Right hindlimb (tissue), 1 donor: ENCODE measurements at regions not wholly inside any gene's neighbourhood (a gene's known extent, or its start where the extent isn't known, plus 50 kb on each side); places are given as distances from the start of the nearest gene placed in this dataset.
"Not testable (repeated sequence)": the region's sequence is repeated elsewhere in the genome, so short reads cannot be mapped to it uniquely, and the experiment has no call there.

Experiments used
- DNase-seq: peaks from one replicate; pipeline ENCODE4 v3.0.0-alpha.2; 2018

DNA sequence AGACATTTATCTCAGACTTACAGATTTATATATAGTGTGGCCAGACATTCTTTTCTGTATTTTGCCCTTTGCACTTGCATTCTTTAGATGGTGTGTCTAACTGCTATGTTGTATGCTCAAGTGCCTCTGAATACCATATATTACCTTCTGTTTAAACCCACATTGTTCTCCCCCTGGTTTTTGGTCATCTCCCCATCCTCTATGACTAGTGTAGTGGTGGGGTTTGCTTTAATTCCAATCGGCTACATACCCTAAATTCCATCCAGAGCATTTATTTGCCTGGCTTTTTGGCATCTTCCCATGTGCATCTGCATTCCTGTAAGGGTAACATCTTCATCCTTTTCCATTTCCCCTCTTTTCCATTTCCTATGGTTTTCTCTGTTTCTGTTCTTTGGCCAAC is 271.0 kb upstream of the SLC30A5 start:
- no peak for DNase-seq

- no peak for DNase-seq
Observed at GRCh38 chr5:68823301-68823700, 270.5 kb upstream of the SLC30A5 start.

DNA sequence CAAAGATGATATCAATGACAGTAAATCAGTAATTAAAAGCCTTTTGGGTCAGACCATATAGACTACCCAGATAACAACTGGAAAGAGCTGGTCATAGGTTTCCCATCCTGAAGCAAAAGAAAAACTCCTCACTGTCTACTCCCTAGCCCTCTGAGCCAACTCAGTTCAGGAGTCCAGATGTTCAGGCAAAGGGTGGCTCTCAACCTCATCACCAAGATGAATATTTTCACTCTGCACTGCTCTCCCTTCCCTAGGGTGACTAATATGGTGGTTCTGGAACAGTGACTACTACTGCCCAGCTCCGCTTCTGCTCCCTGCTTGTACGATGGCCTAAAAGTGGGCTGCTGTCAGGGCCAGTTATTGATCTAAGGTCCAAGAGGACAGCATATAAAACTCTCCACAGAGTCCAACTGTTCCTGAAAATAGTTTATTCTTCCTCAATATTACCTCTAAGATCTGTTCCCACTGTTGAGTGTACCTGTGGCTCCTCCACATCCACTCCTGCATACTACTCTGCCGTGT is 263.4 kb upstream of the SLC30A5 start:
- DNase-seq, result no peak

GRCh38 chr5:68834491-68834981 is 259.3 kb upstream of the SLC30A5 start:
- no peak for DNase-seq

DNA sequence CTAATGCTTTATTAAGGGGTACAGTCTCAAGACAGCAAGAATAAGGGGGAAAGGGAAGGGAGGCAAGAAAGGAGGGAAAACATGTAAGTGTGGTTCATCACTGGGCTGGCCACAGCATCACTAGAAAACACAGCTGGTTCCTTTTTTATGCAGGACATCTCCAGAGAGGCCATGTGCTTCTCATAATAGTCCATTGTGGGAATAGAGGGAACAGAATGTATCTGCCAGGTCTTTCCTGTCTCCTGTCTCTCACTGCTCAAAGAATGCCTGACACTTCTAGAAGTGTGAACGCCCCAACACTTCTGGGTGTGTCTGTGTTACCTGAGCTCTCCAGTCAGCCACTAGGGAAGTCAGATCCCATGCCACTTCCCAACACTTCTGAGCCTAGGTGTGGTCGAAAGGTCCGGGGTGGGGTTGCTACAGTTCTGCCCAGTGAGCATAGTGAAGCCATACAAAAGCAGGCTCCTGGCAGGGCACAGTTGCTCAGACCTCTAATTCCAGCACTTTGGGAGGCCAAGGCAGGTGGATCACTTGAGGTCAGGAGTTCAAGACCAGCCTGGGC is 255.6 kb upstream of the SLC30A5 start:
- DNase-seq, result no peak

DNA sequence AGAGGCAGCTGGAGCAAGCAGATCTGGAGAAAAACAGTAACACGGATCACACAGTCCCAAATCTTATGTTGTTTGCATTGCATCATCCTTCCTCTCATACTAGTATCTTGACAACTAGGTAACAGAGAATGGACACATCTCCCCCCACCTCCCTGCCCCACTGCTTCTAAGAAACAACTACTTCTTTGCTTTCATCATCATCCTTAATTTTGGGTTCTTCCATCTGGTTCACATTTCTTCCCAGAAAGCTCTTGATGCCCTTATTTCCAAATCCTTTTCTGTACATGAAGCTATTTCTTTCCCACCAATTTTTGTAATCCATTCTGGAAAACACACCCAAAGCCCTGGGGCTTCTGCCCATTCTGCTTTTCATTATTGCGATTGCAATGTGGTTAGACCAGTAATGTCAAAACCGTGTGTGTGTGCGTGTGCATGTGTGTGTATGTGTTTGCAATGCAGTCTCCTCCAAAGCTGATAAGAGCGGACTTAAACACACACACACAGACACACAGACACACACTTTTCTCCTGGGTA is 254.7 kb upstream of the SLC30A5 start:
- DNase-seq, result no peak

GRCh38 chr5:68843624-68844364 is 250.0 kb upstream of the SLC30A5 start:
- DNase-seq, result no peak

- DNase-seq, result no peak
Observed at GRCh38 chr5:68845131-68845530, 248.7 kb upstream of the SLC30A5 start.

DNA sequence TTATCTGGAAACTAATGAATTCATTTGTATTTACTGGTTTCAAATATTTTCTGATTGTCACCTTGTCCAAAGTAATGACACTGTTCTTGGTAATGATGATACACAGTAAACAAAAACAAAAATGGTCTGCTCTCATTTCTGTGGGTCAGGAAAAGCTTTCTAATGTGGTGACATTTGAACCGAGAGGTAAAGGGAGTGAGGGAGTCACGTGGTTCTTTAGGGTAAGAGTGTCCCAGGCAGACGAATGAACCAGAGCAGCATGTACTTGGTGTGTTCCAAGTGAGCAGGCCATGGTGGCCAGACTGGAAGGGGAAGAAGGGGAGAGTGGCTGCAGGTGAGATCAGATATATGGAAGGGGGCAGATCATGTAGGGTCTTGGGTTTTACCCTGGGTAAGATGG is 247.0 kb upstream of the SLC30A5 start:
- DNase-seq, result no peak

DNA sequence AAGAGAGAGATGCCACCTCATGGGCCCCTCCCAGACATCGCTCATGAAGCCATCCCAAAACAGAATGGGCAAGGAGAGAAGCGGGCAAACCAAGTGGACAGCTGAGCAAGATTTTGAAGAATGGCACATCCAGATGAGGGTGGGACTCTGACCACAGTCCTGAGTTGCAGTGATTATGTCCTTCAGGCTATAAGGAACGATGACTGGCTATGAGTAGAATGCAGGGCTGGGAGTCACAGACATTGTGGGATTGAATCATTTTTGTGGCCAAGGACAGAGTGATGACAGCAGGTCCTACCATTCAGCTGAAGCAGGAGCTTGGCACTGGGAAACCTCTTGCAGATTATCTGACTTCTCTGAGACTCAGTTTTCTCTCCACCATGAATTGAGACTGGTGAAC is 245.7 kb upstream of the SLC30A5 start:
- DNase-seq, result no peak

DNA sequence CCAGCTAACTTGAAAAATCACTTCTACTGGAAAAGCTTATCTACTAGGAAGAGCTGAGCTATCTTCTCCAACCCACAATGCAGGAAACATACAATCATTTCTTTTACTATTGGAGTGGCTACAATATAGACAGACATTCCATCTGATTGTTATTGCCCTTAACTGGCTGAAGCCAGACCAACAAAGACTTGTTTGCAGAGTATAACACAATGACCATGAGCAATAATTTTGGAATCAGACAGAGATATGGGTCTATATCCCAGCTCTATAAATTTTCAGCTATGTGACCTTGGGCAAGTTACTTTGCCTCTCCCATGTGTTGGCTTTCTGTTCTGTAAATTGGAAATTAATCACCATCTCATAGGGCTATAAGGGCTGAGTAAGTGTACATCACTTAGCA is 244.7 kb upstream of the SLC30A5 start:
- no peak for DNase-seq

DNA sequence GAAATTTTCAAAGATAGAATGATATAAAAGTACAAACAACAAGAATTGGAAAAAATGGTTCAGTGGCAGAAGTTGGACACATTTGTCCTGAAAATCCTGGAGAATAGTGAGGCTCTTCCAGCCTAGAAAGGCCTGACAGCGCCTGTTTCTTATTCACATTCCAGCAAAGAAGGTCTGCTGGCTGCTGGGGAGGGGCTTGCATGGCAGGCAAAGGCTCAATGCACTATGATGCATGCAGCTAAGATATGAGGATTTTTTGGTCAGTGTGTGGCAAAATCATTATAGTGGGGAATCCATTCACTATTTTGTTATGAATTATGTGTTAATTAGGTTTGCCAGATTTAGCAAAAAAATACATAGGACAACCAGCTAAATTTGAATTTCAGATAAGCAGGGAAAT is 243.9 kb upstream of the SLC30A5 start:
- no peak for DNase-seq

- no peak for DNase-seq
Observed at GRCh38 chr5:68861099-68861498, 232.7 kb upstream of the SLC30A5 start.

- DNase-seq, result no peak
Observed at GRCh38 chr5:68862560-68862959, 231.3 kb upstream of the SLC30A5 start.

- DNase-seq, result not testable (repeated sequence)
Observed at GRCh38 chr5:68865192-68865591, 228.6 kb upstream of the SLC30A5 start.

- no peak for DNase-seq
Observed at GRCh38 chr5:68872088-68872839, 221.6 kb upstream of the SLC30A5 start.

DNA sequence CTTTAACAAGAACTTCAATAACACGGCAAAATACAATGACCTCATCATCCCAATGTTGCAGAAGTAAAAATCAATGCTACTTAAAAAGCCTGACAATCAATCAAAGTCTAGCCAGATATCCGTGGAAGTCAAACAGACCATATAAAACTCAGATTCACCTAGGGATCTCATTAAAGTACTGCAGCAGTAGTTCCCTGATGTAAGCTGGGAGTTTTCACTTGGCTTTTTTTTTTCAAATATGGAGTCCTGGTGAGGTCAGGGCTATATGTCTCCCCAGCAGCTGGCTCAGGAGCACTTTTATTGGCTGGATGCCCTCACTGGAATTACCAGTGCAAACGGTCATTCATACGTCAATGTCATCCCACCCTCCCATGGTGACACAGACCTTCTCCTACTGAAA is 220.6 kb upstream of the SLC30A5 start:
- no peak for DNase-seq

- DNase-seq, result no peak
Observed at GRCh38 chr5:68875351-68875750, 218.5 kb upstream of the SLC30A5 start.

GRCh38 chr5:68883436-68883835 is 210.4 kb upstream of the SLC30A5 start:
- DNase-seq, result no peak

GRCh38 chr5:68884144-68884754 is 209.6 kb upstream of the SLC30A5 start:
- no peak for DNase-seq

GRCh38 chr5:68884883-68885282 is 208.9 kb upstream of the SLC30A5 start:
- DNase-seq, result no peak

- DNase-seq, result no peak
Observed at GRCh38 chr5:68886814-68887213, 207.0 kb upstream of the SLC30A5 start.

- no peak for DNase-seq
Observed at GRCh38 chr5:68891718-68892117, 202.1 kb upstream of the SLC30A5 start.
